Panc1 (cell line): ENCODE measurements at regions not wholly inside any gene's neighbourhood (a gene's known extent, or its start where the extent isn't known, plus 50 kb on each side); places are given as distances from the start of the nearest gene placed in this dataset.

ENCODE experiments used
- CTCF ChIP-seq: fragments of 450-650 bp; IDR thresholded peaks from 2 replicates; pipeline ENCODE4 v1.5.1; 2017; ENCODE audit warnings: mild to moderate bottlenecking
- POLR2AphosphoS5 ChIP-seq: IDR thresholded peaks from 2 replicates; pipeline ENCODE4 v1.6.1; 2012; ENCODE audit warnings: mild to moderate bottlenecking, low read depth, low read length, moderate library complexity
- REST ChIP-seq, 2 experiments: IDR thresholded peaks; 2 replicates each; pipeline ENCODE4 v1.6.1; 2011 to 2012; ENCODE audit warnings: low read depth in 2 of 2, control low read depth in 1 of 2, low read length in 1 of 2, mild to moderate bottlenecking in 1 of 2, moderate library complexity in 1 of 2; ENCODE audit not compliant: insufficient read depth in 1 of 2
- SIN3A ChIP-seq: IDR thresholded peaks from 2 replicates; pipeline ENCODE4 v1.6.1; 2012; ENCODE audit warnings: low read depth, mild to moderate bottlenecking, low read length, moderate library complexity, borderline replicate concordance; ENCODE audit not compliant: insufficient read depth

GRCh38 chr5:4866817-4867216 lies 273.3 kb upstream of the ADAMTS16 start:
- TF ChIP-seq CTCF (no peak), POLR2AphosphoS5 (no peak), REST (IDR thresholded peaks at IDR 0.05; ENCODE audit: insufficient read depth in 1 of 2, low read depth in 2 of 2, low read length in 1 of 2) (no peak), SIN3A (no peak)
